ENCODE measurements at regions not wholly inside any gene's neighbourhood (a gene's known extent, or its start where the extent isn't known, plus 50 kb on each side); places are given as distances from the start of the nearest gene placed in this dataset.

DNA sequence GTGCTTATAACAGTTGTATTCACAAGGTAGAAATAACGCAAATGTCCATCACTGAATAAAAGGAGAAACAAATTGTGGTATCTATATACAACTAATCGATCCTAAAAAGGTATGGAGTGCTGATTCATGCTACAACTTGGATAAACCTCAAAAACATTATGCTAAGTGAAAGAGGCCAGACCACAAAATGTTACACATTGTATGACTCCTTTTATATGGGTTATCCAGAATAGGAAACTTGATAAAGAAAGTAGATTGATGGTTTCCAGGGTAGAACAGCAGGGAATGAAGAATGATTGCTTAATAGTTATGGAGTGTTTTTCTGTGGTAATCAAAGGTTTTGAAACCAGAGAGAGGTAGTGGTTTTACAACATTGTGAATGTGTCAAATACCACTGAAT lies 432.2 kb upstream of the TRIB2 start:
- Histone ChIP-seq H3K9ac (ENCODE audit: insufficient read depth in 1 of 2, low read length in 2 of 2) (no peak overlapping the region), H3K36me3 (ENCODE audit: control insufficient read depth in 4 of 4, insufficient read depth in 4 of 4, low read length in 4 of 4) (no peaks in the 10 kb centered on the region), H3K27ac (ENCODE audit: low read depth in 1 of 2, low read length in 1 of 2) (no peak overlapping the region), H3K4me1 (ENCODE audit: control insufficient read depth in 5 of 5, insufficient read depth in 5 of 5, low read length in 5 of 5) (peaks cover 0 to 5% (median 0%) of the 10 kb centered on the region in 5 donors), H3K27me3 (ENCODE audit: control insufficient read depth in 3 of 3, insufficient read depth in 3 of 3, low read length in 2 of 3) (no peaks in the 10 kb centered on the region), H3K4me3 (no peak overlapping the region), H3K9me3 (ENCODE audit: control insufficient read depth in 4 of 4, insufficient read depth in 3 of 4, low read length in 3 of 4) (no peaks in the 10 kb centered on the region)
- DNase-seq (no peak), ATAC-seq (ENCODE audit: insufficient read depth, low FRiP score) (no peak)
- TF ChIP-seq, protein P1, sequence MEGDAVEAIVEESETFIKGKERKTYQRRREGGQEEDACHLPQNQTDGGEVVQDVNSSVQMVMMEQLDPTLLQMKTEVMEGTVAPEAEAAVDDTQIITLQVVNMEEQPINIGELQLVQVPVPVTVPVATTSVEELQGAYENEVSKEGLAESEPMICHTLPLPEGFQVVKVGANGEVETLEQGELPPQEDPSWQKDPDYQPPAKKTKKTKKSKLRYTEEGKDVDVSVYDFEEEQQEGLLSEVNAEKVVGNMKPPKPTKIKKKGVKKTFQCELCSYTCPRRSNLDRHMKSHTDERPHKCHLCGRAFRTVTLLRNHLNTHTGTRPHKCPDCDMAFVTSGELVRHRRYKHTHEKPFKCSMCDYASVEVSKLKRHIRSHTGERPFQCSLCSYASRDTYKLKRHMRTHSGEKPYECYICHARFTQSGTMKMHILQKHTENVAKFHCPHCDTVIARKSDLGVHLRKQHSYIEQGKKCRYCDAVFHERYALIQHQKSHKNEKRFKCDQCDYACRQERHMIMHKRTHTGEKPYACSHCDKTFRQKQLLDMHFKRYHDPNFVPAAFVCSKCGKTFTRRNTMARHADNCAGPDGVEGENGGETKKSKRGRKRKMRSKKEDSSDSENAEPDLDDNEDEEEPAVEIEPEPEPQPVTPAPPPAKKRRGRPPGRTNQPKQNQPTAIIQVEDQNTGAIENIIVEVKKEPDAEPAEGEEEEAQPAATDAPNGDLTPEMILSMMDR (IDR thresholded peaks at IDR 0.05; ENCODE audit: control extremely low read depth, extremely low read depth): no peak
- 88 to 94% methylated on average over 2 of the region's 2 CpGs for WGBS, 2 donors

DNA sequence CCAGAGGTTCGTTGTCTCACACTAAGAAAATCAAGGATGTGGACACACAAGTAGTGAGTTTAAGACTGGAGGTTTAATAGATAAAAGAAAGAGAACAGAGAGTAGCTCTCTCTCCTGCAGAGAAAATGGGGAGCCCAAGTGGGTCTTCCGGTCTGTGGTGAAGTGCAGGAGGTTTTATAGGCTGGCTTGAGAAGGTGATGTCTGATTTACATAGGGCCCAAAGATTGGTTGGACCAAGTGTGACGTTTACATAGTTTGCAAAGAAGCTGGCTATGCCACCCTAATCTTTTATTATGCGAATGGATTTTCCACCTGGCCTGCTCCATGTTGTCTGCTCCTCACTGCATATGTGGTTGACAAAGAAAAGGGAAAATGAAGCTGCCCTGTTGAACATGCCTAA lies 430.4 kb upstream of the TRIB2 start:
- no peaks in the 10 kb centered on the region for H3K9me3 ChIP-seq (ENCODE audit: control insufficient read depth in 4 of 4, insufficient read depth in 3 of 4, low read length in 3 of 4)
- ATAC-seq (ENCODE audit: insufficient read depth, low FRiP score) (no peak), DNase-seq (no peak)
- no peaks in the 10 kb centered on the region for H3K36me3 ChIP-seq (ENCODE audit: control insufficient read depth in 4 of 4, insufficient read depth in 4 of 4, low read length in 4 of 4)
- H3K4me1 ChIP-seq (ENCODE audit: control insufficient read depth in 5 of 5, insufficient read depth in 5 of 5, low read length in 5 of 5): peaks cover 0 to 5% (median 0%) of the 10 kb centered on the region in 5 donors
- no peaks in the 10 kb centered on the region for H3K27me3 ChIP-seq (ENCODE audit: control insufficient read depth in 3 of 3, insufficient read depth in 3 of 3, low read length in 2 of 3)
- WGBS, 2 donors: 94 to 95% methylated on average over 4 of the region's 4 CpGs
- TF ChIP-seq, protein P1 (IDR thresholded peaks at IDR 0.05; ENCODE audit: control extremely low read depth, extremely low read depth): no peak
- no peak overlapping the region for H3K27ac ChIP-seq (ENCODE audit: low read depth in 1 of 2, low read length in 1 of 2)
- no peak overlapping the region for H3K4me3 ChIP-seq
- H3K9ac ChIP-seq (ENCODE audit: insufficient read depth in 1 of 2, low read length in 2 of 2): no peak overlapping the region

DNA sequence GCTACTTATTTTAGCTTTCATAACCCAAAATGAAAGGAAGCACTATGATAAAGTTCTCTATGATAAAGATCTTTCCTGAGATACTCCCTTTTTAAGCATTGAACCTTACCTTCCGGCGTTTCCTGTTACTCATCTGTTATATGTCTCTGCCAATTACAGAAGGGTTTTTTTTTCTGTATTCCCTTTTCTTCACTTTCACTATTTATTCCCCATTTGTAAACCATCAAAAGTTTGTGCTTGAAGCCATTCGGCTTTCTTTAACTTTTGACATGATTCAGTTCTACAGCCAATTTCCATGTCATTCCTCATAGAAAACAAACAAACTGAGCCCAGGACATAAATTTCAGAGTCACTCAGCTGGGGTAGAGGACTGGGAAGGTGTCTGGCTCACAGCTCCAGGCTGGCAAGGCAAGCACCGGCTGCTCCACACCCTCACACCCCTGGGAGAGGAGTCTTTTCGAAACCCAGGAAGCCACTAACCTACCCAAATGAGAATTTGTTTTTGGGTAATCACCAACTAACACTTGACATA lies 429.4 kb upstream of the TRIB2 start:
- 51 to 73% methylated on average over 5 of the region's 5 CpGs for WGBS, 2 donors
- Histone ChIP-seq H3K9me3 (ENCODE audit: control insufficient read depth in 4 of 4, insufficient read depth in 3 of 4, low read length in 3 of 4) (no peaks in the 10 kb centered on the region), H3K27ac (ENCODE audit: low read depth in 1 of 2, low read length in 1 of 2) (no peak overlapping the region), H3K27me3 (ENCODE audit: control insufficient read depth in 3 of 3, insufficient read depth in 3 of 3, low read length in 2 of 3) (no peaks in the 10 kb centered on the region), H3K4me3 (no peak overlapping the region), H3K36me3 (ENCODE audit: control insufficient read depth in 4 of 4, insufficient read depth in 4 of 4, low read length in 4 of 4) (no peaks in the 10 kb centered on the region), H3K9ac (ENCODE audit: insufficient read depth in 1 of 2, low read length in 2 of 2) (no peak overlapping the region), H3K4me1 (ENCODE audit: control insufficient read depth in 5 of 5, insufficient read depth in 5 of 5, low read length in 5 of 5) (peaks cover 0 to 5% (median 0%) of the 10 kb centered on the region in 5 donors)
- DNase-seq (no peak), ATAC-seq (ENCODE audit: insufficient read depth, low FRiP score) (no peak)
- TF ChIP-seq, protein P1 (IDR thresholded peaks at IDR 0.05; ENCODE audit: control extremely low read depth, extremely low read depth): no peak

DNA sequence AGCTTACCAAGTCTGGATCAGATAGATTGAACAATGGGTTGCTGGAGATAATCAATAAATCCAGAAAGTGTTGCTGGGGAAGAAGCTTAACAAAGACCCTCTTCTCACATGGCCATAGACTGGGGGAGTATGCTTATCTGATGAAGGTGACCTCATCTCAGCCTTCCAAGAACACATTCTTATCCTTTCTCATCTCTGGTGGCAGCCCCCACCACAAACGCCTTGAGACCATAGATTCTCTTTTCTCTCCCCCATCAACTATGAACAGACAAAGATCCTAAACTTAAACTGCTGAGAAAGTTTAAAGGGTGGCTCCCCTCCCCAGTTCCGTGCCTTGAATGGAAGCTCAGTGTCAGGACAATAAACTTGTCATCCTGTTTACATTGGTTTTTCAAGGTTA lies 428.7 kb upstream of the TRIB2 start:
- H3K27me3 ChIP-seq (ENCODE audit: control insufficient read depth in 3 of 3, insufficient read depth in 3 of 3, low read length in 2 of 3): no peaks in the 10 kb centered on the region

More for the DNA sequence above, 428.7 kb upstream of the TRIB2 start:
- TF ChIP-seq, protein P1 (IDR thresholded peaks at IDR 0.05; ENCODE audit: control extremely low read depth, extremely low read depth): no peak
- Histone ChIP-seq H3K9ac (ENCODE audit: insufficient read depth in 1 of 2, low read length in 2 of 2) (no peak overlapping the region), H3K36me3 (ENCODE audit: control insufficient read depth in 4 of 4, insufficient read depth in 4 of 4, low read length in 4 of 4) (no peaks in the 10 kb centered on the region), H3K4me3 (no peak overlapping the region), H3K9me3 (ENCODE audit: control insufficient read depth in 4 of 4, insufficient read depth in 3 of 4, low read length in 3 of 4) (no peaks in the 10 kb centered on the region), H3K4me1 (ENCODE audit: control insufficient read depth in 5 of 5, insufficient read depth in 5 of 5, low read length in 5 of 5) (peaks cover 0 to 5% (median 0%) of the 10 kb centered on the region in 5 donors), H3K27ac (ENCODE audit: low read depth in 1 of 2, low read length in 1 of 2) (no peak overlapping the region)
- ATAC-seq (ENCODE audit: insufficient read depth, low FRiP score): no peak
- 71 to 86% methylated on average over 2 of the region's 2 CpGs for WGBS, 2 donors
- DNase-seq: no peak

Measured in lung (tissue), 11 donors.